ENCODE measurements at regions not wholly inside any gene's neighbourhood (a gene's known extent, or its start where the extent isn't known, plus 50 kb on each side); places are given as distances from the start of the nearest gene placed in this dataset.
"Not testable (repeated sequence)": the region's sequence is repeated elsewhere in the genome, so short reads cannot be mapped to it uniquely, and the experiment has no call there.

DNA sequence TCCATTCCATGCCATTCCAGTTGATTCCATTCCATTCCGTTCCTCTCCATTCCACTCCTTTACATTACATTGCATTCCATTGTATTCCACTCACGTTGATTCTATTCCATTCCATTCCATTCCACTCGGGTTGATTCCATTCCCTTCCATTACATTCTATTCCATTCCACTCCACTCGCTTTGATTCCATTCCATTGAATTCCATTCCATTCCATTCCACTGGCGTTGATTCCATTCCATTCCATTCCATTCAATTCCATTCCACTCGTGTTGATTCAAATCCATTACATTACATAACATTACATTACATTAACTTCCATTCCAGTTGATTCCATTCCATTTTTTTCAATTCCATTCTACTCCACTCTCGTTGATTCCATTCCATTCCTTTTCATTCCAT is 1142.8 kb downstream of the RPIA start:
- DNase-seq, result no peak

DNA sequence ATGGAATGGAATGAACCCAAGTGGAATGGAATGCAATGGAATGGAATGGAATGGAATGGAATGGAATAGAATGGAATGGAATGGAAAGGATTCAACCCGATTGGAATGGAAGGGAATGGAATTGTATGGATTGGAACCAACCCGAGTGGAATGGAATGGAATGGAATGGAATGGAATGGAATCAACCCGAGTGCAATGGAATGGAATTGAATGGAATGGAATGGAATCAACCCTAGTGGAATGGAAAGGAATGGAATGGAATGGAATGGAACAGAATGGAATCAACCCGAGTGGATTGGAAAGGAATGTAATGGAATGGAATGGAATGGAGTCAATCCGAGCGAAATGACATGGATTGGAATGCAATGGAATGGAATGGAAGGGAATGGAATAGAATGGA is 1144.9 kb downstream of the RPIA start:
- not testable (repeated sequence) for DNase-seq

DNA sequence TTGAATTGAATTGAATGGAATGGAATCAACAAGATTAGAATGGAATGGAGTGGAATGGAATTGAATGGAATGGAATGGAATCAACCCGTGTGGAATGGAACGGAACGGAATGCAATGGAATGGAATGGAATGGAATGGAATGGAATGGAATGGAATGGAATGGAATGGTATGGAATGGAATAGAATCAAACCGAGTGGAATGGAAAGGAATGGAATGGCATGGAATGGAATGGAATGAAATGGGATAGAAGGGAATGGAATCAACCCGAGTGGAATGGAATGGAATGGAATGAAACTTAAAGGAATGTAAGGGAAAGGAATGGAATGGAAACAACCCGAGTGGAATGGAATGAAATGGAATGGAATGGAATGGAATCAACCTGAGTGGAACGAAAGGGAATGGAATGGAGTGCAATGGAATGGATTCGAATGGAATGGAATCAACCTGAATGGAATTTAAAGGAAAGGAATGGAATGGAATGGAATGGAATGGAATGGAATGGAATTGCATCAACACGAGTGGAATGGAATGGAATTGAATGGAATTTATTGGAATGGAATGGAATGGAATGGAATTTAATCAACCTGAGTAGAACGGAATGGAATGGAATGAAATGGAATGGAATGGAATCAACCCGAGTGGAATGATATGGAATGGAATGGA is 1146.6 kb downstream of the RPIA start:
- no peak for DNase-seq

DNA sequence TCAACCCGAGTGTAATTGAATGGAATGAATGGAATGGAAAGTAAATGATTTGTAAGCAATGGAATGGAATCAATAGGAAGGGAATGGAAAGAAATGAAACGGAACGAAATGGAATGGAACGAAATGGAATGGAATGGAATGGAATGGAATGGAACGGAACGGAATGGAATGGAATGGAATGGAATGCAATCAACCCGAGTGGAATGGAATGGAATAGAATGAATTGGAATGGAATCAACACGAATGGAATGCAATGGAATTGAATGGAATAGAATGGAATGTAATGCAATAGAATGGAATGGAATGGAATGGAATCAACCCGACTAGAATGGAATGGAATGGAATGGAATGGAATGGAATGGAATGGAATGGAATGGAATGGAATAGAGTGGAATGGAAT is 1148.7 kb downstream of the RPIA start:
- DNase-seq, result not testable (repeated sequence)

DNA sequence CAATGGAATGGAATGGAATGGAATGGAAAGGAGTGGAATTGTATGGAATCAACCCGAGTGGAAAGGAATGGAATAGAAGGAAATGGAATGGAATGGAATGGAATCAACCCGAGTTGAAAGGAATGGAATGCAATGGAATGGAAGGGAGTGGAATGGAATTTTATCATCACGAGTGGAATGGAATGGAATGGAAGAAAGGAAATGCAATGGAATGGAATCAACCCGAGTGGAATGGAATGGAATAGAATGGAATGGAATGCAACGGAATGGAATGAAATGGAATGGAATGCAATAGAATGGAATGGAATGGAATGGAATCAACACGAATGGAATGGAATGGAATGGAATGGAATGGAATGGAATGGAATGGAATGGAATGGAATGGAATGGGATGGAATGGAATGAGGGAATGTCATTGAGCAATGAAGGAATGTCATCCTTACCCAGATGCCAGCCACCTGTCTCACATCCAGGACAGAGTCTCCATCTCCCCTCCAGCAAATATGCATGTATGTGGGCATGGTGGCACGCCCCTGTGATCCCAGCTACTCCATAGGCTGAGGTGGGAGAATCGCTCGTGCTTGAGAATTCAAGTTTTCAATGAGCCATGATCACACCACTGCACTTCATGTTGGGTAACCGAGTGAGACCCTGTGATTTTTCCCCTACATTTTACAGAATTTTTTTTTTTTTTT is 1149.5 kb downstream of the RPIA start:
- not testable (repeated sequence) for DNase-seq

DNA sequence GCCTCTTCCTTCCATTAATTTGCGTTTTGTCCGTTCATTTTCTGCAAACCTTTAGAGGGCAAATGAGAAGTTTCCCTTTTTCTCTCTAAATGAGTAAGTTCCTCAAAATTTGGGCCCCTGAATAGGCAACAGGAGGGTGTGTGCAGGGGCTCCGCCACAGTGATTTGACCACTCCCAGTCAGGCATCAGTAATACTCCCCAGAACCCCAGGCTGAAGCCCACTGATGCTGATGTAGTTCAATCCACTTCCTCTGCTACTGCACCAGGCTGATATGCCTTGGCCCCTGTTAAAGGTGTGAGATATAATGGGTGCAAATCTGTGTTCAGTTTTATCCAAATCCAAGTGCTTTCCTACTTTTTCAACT is 1150.0 kb downstream of the RPIA start:
- no peak for DNase-seq

DNA sequence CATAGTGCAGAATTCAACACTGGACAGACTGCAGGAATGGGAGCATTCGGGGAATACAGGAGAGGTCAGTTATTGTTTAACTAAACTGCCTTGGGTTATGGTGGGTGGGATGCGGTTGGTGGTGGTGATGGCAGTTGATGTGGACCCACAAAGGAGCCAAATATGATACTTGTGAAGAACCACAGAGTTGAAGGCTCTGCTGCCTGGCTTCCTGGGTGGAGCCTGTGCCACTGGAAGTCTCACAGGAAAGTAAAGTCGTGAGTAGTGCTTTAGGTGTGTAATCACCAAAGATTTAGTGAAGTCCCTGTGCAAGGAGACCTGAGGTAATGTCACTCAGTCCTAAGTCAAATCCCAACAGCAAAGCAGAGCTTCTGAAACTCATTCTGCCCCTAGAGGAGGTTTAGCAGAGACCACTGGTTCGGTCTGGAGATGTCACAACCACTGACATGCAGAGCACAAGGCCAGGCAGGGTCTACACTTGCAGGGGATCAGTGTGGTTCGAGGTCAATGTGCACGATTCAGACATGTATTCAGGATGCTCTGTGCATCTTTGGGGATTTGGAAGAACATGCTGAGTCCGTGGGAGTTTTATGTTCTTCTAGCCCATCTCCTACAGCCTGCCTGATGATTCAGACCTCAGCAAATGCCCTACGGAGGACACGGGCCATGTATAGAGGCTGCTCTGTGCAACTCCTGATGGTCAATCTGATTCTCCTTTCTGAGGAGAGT is 1150.9 kb downstream of the RPIA start:
- DNase-seq, result no peak

DNA sequence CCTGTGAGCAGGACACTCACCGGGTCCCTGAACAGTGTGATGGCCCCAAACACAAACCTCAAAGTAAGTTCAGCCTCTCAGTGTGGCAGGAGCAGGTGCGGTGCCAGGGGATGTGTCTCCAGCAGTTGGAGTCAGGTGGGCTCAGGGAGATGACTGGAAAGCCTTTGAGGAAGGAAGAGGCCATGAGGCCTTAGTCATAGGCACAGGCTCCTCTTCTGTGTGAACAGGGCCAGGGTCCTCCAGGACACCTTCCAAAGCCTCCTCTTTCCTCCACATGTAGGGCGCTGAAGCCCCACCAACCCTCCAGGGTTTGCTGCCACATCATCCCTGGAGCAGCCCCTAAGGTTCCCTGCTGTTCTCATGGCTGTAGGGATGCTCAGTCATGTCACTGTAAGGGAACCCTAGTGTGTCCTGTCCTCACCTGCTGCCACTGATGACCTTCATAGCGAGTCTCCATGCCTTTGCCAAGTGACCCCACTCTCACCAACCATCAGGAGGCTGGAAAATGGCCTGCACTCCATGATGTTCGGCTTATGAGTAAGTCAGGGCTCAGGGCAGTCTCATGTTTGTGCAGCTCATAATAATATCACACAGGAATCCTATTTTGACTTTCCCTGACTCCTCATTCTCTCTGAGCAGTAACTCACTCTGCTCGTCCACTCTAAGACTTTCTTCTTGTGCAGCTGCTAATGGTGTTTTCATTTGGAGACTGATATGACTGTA is 1152.9 kb downstream of the RPIA start:
- no peak for DNase-seq

DNA sequence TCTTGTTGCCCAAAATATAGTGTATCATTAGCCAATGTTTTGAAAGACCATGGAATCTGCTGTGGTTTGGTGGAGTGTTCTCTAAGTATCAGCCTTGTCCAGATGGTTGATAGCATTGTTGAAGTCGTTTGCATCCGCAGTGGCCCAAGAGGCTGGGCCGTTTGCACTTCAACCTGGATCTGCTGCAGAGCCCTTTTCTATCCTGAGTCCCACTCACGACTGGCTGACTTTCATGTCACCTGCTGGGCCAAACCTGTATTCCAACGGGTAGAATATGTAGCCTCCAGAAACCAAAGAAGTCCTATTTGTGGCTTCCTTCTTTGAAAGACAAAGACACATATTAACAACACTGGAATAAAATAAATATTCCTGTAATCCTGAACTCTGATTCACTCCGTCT is 1154.1 kb downstream of the RPIA start:
- no peak for DNase-seq

DNA sequence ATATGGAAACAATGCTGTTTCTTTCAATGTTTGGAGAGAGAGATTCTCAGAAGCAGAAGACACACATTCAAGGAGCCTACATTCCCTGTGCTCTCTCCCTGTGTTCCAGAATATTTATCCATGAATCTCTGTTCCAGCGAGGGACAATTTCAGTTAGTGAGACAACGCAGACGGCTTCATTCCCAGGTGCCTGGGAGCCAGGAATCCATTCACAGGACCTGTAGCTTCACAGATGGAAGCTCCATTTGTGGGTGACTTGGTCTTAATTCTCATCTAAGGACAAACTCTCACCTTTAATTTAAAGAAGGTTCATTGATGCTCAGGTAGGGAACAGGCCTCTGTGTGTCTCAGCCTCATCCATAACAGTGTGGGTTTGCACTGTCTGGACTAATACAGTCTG is 1156.6 kb downstream of the RPIA start:
- DNase-seq, result no peak

DNA sequence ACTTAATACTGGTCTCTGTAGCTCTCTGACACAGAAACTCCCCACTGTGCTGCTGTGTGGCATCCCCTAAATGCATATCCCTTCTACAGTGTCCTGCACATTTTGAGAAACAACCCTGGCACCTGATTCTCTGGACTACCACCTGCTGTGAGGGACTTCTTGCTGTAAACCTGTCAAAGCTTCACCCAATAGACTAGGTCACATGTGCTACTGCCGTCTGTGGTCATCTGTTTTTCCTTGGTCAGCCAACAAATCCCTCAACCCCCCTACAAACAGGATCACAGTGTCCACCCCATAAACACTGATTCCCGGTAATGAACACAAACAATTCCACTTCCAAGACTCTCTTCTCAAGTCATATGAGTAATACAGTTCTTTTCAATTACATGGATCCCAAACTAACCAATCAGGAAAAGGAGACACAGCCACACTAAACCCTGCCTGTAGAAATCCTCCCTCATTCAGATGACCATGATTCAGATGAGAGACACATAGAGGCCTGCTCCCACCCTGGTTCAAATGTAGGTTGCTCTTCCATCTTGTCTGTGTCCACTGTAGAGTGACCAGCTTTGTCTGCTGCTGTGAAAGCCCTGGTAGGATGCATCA is 1157.4 kb downstream of the RPIA start:
- DNase-seq, result no peak

DNA sequence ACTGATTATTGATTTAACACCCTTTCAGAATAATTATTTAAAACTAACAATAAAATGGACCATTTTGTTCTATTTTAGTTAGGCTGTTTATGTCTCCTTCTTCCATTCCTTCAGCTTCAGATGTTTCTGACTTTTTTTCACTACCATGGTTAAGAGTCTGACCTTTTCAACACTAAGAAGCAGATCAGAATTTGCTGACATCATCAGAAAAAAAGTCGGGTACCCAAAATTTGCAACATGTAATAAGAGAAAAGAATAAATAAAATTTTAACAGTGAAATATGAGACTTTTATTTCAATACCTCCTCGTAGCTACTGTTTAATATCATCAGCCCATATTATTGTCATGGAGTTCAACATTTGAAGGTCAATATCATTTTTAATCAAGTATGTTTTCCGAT is 1158.3 kb downstream of the RPIA start:
- DNase-seq, result no peak

DNA sequence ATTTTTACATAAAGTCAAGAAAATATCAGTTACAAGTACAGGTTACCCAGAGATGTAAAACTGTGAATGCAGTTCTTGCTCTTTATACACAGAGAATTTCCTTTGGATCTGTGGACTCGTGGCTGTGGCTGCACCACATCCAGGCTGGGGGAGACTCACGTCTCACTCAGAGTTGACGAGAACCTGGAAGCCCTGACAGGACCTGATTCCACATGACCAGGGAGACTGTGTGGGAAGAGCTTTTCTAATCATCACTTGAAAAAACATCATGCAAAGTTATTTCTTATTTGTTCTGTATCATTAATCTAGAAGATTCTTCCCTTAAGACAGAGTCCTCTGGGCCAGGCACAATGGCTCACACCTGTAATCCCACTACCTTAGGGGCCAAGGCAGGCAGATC is 1159.0 kb downstream of the RPIA start:
- DNase-seq, result no peak

DNA sequence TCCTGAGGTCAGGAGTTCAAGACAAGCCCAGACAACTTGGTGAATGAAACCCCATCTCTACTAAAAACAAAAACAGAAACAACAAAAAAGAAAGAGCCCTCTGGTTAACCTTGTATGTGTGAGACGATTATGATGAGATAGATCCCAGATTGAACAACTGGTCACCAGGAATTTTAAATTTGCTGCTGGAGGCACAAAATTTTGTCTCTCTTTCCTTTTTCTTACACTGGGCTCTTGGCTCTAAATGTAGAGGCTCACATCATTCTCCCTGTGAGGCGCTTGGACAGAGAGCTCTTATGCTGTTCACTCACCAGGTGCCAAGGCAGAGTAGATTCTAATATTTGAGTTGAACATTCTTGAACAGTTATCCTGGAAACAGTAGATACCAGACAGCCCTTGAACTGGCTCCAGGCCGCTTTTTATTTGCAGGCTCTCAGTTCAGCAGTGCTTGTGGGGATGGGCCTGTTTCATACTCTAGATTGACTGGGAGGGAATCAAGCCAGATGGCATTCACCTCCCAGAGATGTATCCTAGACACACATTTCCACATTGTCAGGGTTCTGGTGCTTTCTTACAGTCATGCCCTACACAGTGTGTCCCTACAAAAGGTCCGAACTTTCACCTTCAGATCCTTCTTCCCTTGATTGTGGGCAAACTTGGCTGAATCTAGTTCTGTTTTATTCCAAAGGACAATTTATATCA is 1159.6 kb downstream of the RPIA start:
- no peak for DNase-seq

DNA sequence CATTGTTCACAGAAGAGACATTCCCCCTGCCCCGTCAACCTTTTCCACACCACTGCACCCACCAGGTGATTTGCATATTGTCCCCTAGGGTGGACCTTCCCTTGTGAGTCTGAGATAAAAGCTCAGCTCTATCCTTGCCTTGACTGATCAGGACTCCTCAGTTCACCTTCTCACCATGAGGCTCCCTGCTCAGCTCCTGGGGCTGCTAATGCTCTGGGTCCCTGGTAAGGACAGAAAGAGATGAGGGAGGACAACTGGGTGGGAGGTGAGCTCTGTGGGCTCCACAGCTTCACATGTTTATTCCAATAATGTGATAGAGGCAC is 1160.1 kb downstream of the RPIA start:
- DNase-seq, result no peak

DNA sequence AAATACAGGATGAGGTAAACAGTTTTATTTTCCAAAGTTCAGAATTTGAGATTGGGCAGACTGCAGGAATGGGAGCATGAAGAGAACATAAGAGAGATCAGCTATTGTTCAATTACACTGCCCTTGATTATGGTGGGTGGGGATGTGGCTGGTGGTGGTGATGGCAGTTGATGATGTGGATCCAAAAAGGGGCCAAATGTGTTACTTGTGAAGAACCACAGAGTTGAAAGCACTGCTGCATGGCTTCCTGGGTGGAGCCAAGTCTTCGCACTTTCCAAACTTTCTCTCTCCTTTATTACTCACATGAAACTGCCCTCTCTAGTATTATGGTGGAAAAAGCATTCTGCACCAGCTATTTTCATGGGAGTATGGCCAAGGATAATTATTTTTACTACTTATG is 1162.0 kb downstream of the RPIA start:
- not testable (repeated sequence) for DNase-seq

DNA sequence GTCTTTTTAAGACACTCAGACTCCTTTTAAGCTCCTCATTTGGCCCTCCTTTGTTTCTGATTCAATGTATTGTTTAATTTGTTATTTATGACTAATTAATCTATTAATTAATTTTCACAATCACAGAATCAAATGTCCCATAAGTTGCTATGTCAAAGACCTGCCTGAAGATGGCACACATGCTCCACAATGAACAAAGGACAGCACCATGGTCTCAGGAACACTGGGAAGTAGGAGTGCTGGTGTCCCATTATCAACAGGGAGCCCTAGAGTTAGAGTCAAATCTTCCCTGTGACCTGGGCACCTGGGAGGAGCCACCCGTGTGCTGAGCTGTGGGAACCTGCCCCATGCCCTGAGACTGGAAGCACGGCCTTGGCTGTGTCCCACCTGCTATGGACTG is 1164.3 kb downstream of the RPIA start:
- DNase-seq, result not testable (repeated sequence)

DNA sequence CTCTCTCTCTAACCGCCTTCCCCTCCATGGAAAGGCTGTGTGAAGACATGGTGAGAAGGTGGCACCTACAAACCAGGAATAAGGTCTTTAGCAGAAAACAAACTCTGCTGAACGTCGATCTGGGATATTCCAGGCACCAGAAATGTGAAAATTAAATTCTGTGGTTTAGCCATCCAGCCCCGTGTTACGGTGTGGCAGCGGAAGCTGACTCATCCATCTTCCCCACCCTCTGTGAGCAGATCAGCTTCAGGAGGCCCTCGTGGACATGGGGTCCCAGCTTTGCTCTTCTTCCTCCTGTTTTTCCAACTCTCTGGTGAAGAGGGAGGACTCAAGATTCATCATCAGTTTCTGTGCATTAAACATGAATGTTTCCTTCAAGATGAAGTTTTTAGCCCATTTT is 1164.8 kb downstream of the RPIA start:
- DNase-seq, result not testable (repeated sequence)

DNA sequence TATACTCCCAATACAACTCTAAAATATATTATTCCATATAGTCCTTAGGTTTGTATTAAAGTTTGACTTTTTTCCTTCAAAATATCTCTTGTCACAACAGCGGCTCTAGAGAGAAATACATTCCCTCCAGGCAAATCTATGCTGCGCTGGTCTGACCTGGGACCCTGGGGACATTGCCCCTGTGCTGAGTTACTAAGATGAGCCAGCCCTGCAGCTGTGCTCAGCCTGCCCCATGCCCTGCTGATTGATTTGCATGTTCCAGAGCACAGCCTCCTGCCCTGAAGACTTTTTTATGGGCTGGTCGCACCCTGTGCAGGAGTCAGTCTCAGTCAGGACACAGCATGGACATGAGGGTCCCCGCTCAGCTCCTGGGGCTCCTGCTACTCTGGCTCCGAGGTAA is 1170.7 kb downstream of the RPIA start:
- DNase-seq, result not testable (repeated sequence)

DNA sequence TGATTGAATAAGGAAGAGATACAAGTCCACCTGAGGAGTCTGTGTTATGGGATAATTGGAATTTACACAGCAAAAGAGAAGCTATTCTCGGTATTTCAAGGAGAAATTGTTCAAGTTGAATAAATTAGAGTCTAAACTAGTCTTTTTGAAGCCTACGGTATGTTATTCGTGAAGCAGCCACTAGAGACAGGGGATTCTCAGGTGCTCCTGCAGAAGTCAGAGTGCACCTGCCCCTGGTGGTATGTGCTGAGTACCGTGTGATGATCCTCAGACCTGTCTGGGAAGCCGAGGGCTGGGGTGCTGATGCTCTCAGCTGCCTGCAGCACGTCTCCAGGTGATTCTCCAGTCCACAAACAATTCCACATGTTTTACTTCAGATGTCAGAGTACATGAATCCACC is 1171.7 kb downstream of the RPIA start:
- not testable (repeated sequence) for DNase-seq

DNA sequence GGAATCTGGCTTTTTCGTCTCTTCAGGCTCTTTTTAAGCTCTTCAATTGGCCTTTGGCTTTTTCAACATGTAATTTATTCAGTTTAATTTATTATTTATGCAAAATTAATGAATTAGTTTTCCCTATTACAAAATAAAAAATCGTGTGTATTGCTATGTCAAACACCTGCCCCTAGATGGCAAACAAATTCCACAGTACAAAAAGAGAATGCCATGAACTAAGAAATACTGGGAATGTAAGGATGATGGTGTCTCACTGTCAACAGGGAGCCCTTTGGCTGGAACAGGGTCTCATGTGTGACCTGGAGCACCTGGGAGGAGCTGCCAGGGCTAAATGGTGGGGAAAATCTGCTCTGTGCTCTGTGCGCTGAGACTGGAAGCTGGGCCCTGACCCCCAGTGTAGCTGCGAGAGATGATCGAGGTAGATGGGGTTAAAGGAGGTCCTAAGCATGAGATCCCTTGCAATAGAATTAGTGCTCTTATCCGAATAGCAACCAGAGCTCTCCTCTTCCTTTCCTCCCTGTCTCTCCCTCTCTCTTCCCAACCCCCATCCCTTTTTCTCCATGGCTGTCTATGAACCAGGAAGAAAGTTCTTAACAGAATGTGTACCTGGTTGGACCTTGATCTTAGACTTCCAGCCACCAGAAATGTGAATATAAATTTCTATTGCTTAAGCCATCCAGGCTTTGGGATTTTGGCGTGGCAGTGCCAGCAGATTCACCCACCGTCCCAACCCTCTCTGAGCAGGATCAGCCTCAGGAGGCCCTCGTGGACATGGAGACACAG is 1183.5 kb downstream of the RPIA start:
- DNase-seq, result not testable (repeated sequence)

DNA sequence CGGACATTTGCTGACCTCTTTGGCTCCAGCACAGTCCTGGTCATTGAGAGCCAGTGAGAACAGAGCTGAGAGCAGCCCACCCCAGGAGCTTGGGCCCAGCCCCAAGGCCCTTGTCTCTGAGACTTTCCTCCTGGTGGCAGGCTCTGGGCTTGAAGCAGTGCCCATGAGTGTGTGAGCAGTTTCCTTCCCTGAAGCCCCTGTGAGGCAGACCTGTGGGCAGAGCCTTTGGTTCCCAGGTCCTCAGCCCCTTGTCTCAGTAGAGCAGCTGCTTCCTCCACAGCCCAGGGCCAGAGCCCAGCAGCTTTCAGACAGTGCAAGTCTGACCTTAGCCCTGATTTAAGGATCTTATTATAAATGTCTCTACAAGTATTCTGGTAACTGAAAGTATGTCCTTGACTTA is 1185.0 kb downstream of the RPIA start:
- not testable (repeated sequence) for DNase-seq

Measured in NCI-H1694 (cell line).